ENCODE measurements at regions not wholly inside any gene's neighbourhood (a gene's known extent, or its start where the extent isn't known, plus 50 kb on each side); places are given as distances from the start of the nearest gene placed in this dataset.

DNA sequence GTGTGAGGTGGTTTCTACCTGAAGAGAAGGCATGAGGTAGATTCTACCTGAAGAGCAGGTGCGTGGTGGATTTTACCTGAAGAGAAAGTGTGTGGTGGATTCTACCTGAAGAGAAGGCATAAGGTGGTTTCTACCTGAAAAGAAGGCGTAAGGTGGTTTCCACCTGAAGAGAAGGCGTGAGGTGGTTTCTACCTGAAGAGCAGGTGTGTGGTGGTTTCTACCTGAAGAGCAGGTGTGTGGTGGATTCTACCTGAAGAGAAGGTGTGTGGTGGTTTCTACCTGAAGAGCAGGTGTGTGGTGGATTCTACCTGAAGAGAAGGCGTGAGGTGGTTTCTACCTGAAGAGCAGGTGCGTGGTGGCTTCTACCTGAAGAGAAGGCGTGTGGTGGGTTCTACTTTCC lies 192.8 kb downstream of the MED10 start:
- TF ChIP-seq, protein P1, sequence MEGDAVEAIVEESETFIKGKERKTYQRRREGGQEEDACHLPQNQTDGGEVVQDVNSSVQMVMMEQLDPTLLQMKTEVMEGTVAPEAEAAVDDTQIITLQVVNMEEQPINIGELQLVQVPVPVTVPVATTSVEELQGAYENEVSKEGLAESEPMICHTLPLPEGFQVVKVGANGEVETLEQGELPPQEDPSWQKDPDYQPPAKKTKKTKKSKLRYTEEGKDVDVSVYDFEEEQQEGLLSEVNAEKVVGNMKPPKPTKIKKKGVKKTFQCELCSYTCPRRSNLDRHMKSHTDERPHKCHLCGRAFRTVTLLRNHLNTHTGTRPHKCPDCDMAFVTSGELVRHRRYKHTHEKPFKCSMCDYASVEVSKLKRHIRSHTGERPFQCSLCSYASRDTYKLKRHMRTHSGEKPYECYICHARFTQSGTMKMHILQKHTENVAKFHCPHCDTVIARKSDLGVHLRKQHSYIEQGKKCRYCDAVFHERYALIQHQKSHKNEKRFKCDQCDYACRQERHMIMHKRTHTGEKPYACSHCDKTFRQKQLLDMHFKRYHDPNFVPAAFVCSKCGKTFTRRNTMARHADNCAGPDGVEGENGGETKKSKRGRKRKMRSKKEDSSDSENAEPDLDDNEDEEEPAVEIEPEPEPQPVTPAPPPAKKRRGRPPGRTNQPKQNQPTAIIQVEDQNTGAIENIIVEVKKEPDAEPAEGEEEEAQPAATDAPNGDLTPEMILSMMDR (IDR thresholded peaks at IDR 0.05; ENCODE audit: unreplicated experiment) = no peak
- Mint-ChIP-seq H3K9me3 (ENCODE audit: low read depth, unreplicated experiment) (peaks cover 12% of the 10 kb centered on the region), H3K27ac (ENCODE audit: unreplicated experiment) (no peak overlapping the region), H3K36me3 (ENCODE audit: insufficient read depth, unreplicated experiment) (no peaks in the 10 kb centered on the region), H3K4me1 (ENCODE audit: low read depth, unreplicated experiment) (no peaks in the 10 kb centered on the region), H3K27me3 (ENCODE audit: unreplicated experiment) (peaks cover 13% of the 10 kb centered on the region), H3K4me3 (ENCODE audit: low read depth, unreplicated experiment) (no peak overlapping the region)
- BruUV-seq (replicated peaks) = no TSS peak
- CTCF ChIA-PET = no interaction called here
- intact Hi-C loops (cut with micrococcal nuclease; ENCODE audit: unreplicated experiment) = no loop called here
- DNase-seq = no peak

GRCh38 chr5:6184481-6184880 lies 193.9 kb downstream of the MED10 start:
- TF ChIP-seq, protein P1 (IDR thresholded peaks at IDR 0.05; ENCODE audit: unreplicated experiment) = no peak
- Mint-ChIP-seq H3K9me3 (ENCODE audit: low read depth, unreplicated experiment) (peaks cover 12% of the 10 kb centered on the region), H3K27me3 (ENCODE audit: unreplicated experiment) (peaks cover 18% of the 10 kb centered on the region), H3K36me3 (ENCODE audit: insufficient read depth, unreplicated experiment) (no peaks in the 10 kb centered on the region), H3K27ac (ENCODE audit: unreplicated experiment) (no peak overlapping the region), H3K4me3 (ENCODE audit: low read depth, unreplicated experiment) (no peak overlapping the region), H3K4me1 (ENCODE audit: low read depth, unreplicated experiment) (no peaks in the 10 kb centered on the region)
- CTCF ChIA-PET = no interaction called here
- no peak for DNase-seq
- no TSS peak for BruUV-seq (replicated peaks)
- intact Hi-C loops (cut with micrococcal nuclease; ENCODE audit: unreplicated experiment) = no loop called here

DNA sequence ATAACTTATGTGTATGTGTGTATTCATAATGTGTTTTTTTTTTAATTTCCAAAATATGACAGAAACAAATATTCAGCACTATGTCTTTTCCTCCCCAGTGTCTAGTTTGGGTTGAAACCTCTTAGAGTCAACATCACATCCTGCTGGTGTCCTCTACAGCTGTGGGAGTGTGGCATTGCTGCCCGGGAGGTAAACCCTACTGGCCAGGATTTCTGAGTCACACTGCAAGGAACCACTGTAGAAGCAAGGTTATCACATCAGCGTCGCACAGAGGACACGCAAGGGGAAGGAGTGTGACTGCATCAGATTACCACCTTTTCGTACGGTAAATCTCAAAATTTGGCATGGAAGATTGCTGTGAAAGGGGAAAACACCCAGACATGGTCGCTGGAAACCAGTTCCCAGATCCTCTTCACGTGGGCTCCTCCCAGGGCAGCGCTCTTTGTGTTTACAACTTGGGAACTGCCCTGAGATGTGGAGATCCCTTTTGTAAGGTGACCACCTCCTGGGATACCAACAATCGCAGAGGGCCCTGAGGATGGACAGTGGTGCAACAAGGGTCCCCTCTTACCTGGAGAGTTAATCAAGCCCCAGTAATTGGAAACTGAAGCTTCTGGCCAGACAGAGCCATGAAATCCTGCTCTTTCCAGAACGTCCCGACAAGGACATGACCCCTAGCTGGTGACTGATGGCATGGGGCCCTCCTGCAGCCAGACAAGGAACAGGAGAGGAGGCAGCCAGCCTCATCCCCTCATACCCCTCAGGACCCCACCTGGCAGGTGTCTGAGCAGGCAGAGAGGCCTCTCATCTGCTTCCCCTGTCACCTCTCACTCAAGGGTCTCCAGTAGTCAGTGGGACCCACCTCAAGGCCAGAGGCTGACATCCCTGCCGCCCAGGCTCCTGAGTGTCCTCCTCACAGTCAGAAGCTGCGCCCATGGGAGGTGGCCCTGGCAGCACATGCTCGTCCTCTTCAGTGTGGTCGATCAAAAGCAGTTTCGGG lies 194.7 kb downstream of the MED10 start:
- TF ChIP-seq, protein P1 (IDR thresholded peaks at IDR 0.05; ENCODE audit: unreplicated experiment) = no peak
- Mint-ChIP-seq H3K4me1 (ENCODE audit: low read depth, unreplicated experiment) (no peaks in the 10 kb centered on the region), H3K27me3 (ENCODE audit: unreplicated experiment) (peaks cover 18% of the 10 kb centered on the region), H3K27ac (ENCODE audit: unreplicated experiment) (no peak overlapping the region), H3K36me3 (ENCODE audit: insufficient read depth, unreplicated experiment) (no peaks in the 10 kb centered on the region), H3K4me3 (ENCODE audit: low read depth, unreplicated experiment) (no peak overlapping the region), H3K9me3 (ENCODE audit: low read depth, unreplicated experiment) (peaks cover 11% of the 10 kb centered on the region)
- no peak for DNase-seq
- intact Hi-C loops (cut with micrococcal nuclease; ENCODE audit: unreplicated experiment) = no loop called here
- CTCF ChIA-PET = no interaction called here
- BruUV-seq (replicated peaks) = no TSS peak

DNA sequence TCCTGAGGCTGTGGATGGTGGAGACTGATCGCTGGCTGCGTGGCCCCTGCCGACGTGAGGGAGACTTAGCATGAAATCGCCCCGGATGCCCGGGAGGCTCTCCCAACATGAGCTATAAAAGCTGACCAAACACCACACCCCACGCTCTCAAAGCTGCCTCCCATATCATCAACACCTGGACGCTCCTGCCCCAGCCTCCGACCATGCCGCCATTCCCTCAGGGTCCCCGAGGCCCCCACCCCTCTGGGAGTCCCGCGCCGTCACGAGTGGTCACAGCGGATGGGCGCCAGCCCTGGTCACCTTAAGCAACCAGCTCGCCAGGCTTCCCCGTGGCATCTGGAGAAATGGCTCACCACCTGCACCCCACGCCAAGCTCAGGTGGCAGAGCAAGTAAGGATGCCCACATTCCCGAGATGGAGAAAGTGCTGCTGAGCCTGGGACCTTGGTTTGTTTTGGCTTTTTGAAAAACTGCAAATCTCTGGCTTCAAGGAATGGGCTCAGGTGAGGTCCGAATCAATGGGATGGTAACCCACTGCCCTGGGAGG lies 196.0 kb downstream of the MED10 start:
- BruUV-seq (replicated peaks) = no TSS peak
- no peak overlapping the region for H3K27ac Mint-ChIP-seq (ENCODE audit: unreplicated experiment)
- CTCF ChIA-PET = no interaction called here
- H3K36me3 Mint-ChIP-seq (ENCODE audit: insufficient read depth, unreplicated experiment) = no peaks in the 10 kb centered on the region
- intact Hi-C loops (cut with micrococcal nuclease; ENCODE audit: unreplicated experiment) = no loop called here
- H3K4me1 Mint-ChIP-seq (ENCODE audit: low read depth, unreplicated experiment) = no peaks in the 10 kb centered on the region
- TF ChIP-seq, protein P1 (IDR thresholded peaks at IDR 0.05; ENCODE audit: unreplicated experiment) = no peak
- no peak for DNase-seq
- H3K27me3 Mint-ChIP-seq (ENCODE audit: unreplicated experiment) = peaks cover 18% of the 10 kb centered on the region
- no peak overlapping the region for H3K4me3 Mint-ChIP-seq (ENCODE audit: low read depth, unreplicated experiment)
- peaks cover 6% of the 10 kb centered on the region for H3K9me3 Mint-ChIP-seq (ENCODE audit: low read depth, unreplicated experiment)

Measured in Calu3 (cell line).